Activated CD8-positive, alpha-beta memory T cell treated with anti-CD3 and anti-CD28 coated beads for 36 hours (primary cell): ENCODE measurements at regions not wholly inside any gene's neighbourhood (a gene's known extent, or its start where the extent isn't known, plus 50 kb on each side); places are given as distances from the start of the nearest gene placed in this dataset.
"Not testable (repeated sequence)": the region's sequence is repeated elsewhere in the genome, so short reads cannot be mapped to it uniquely, and the experiment has no call there.

Source experiments
- CTCF ChIA-PET: fragments of 350-600 bp; sonication (Branson Sonifier 250); formaldehyde crosslinking; loops from one replicate; lab custom pipeline; 2021; ENCODE audit warnings: antibody characterized with exemption; lab: Charles Lee
- POLR2A ChIA-PET: fragments of 350-600 bp; sonication (Branson Sonifier 250); formaldehyde crosslinking; loops from one replicate; lab custom pipeline; 2021; ENCODE audit warnings: antibody characterized with exemption; lab: Charles Lee

GRCh38 chr3:4198491-4198890 lies 104.7 kb upstream of the SETMAR start:
- POLR2A ChIA-PET = no interaction called here

GRCh38 chr3:4204776-4205175 lies 98.4 kb upstream of the SETMAR start:
- POLR2A ChIA-PET, CTCF ChIA-PET: not testable (repeated sequence)

More at GRCh38 chr3:4198491-4198890, 104.7 kb upstream of the SETMAR start:
- CTCF ChIA-PET = no interaction called here

- ChIA-PET CTCF (no interaction called here), POLR2A (no interaction called here)
Observed at GRCh38 chr3:4207672-4208071, 95.5 kb upstream of the SETMAR start.

GRCh38 chr3:4208556-4208955 lies 94.6 kb upstream of the SETMAR start:
- ChIA-PET POLR2A (no interaction called here), CTCF (no interaction called here)

- POLR2A ChIA-PET = no interaction called here
Observed at GRCh38 chr3:4211610-4212009, 91.6 kb upstream of the SETMAR start.

GRCh38 chr3:4213420-4213819 lies 89.7 kb upstream of the SETMAR start:
- CTCF ChIA-PET, POLR2A ChIA-PET: not testable (repeated sequence)

More at GRCh38 chr3:4211610-4212009, 91.6 kb upstream of the SETMAR start:
- CTCF ChIA-PET = no interaction called here

- CTCF ChIA-PET, POLR2A ChIA-PET: not testable (repeated sequence)
Observed at GRCh38 chr3:4216974-4217373, 86.2 kb upstream of the SETMAR start.

GRCh38 chr3:4218456-4219226 lies 84.5 kb upstream of the SETMAR start:
- ChIA-PET CTCF (no interaction called here), POLR2A (no interaction called here)

GRCh38 chr3:4219227-4219568 lies 84.0 kb upstream of the SETMAR start:
- POLR2A ChIA-PET = no interaction called here
- CTCF ChIA-PET = no interaction called here

GRCh38 chr3:4220065-4220464 lies 83.1 kb upstream of the SETMAR start:
- POLR2A ChIA-PET = no interaction called here
- CTCF ChIA-PET = no interaction called here

- CTCF ChIA-PET = no interaction called here
Observed at GRCh38 chr3:4222574-4223175, 80.5 kb upstream of the SETMAR start.

GRCh38 chr3:4223777-4224176 lies 79.4 kb upstream of the SETMAR start:
- POLR2A ChIA-PET = no interaction called here

More at GRCh38 chr3:4222574-4223175, 80.5 kb upstream of the SETMAR start:
- POLR2A ChIA-PET = no interaction called here

GRCh38 chr3:4224331-4224730 lies 78.8 kb upstream of the SETMAR start:
- CTCF ChIA-PET = no interaction called here
- POLR2A ChIA-PET = no interaction called here

More at GRCh38 chr3:4223777-4224176, 79.4 kb upstream of the SETMAR start:
- CTCF ChIA-PET = no interaction called here

GRCh38 chr3:4225005-4225471 lies 78.1 kb upstream of the SETMAR start:
- ChIA-PET CTCF (interaction anchor here (0.6 kb wide), 1 partner anchor 111 kb away, joined by 3 read pairs; no protein-coding TSS in a partner anchor), POLR2A (no interaction called here)

GRCh38 chr3:4228295-4228694 lies 74.9 kb upstream of the SETMAR start:
- CTCF ChIA-PET = no interaction called here
- POLR2A ChIA-PET = no interaction called here

GRCh38 chr3:4231041-4231440 lies 72.1 kb upstream of the SETMAR start:
- ChIA-PET CTCF (no interaction called here), POLR2A (no interaction called here)

GRCh38 chr3:4232798-4233197 lies 70.4 kb upstream of the SETMAR start:
- CTCF ChIA-PET = no interaction called here
- POLR2A ChIA-PET = no interaction called here

- POLR2A ChIA-PET = no interaction called here
- CTCF ChIA-PET = no interaction called here
Observed at GRCh38 chr3:4233488-4233887, 69.7 kb upstream of the SETMAR start.

GRCh38 chr3:4234889-4235288 lies 68.3 kb upstream of the SETMAR start:
- POLR2A ChIA-PET = no interaction called here
- CTCF ChIA-PET = no interaction called here

GRCh38 chr3:4235690-4236089 lies 67.5 kb upstream of the SETMAR start:
- ChIA-PET CTCF (no interaction called here), POLR2A (no interaction called here)

GRCh38 chr3:4241595-4242170 lies 61.5 kb upstream of the SETMAR start:
- ChIA-PET POLR2A (no interaction called here), CTCF (no interaction called here)
